ENCODE measurements at regions not wholly inside any gene's neighbourhood (a gene's known extent, or its start where the extent isn't known, plus 50 kb on each side); places are given as distances from the start of the nearest gene placed in this dataset.

GRCh38 chr5:23071682-23072081 lies 218.5 kb upstream of the CDH12 start:
- H3K27ac ChIP-seq = no peak overlapping the region
- TF ChIP-seq CTCF (IDR thresholded peaks at IDR 0.05) = no peak
- TF ChIP-seq ZFX (IDR thresholded peaks at IDR 0.05; ENCODE audit: borderline replicate concordance) = no peak

- no peak for TF ChIP-seq CTCF (IDR thresholded peaks at IDR 0.05)
- TF ChIP-seq ZFX (IDR thresholded peaks at IDR 0.05; ENCODE audit: borderline replicate concordance) = no peak
- no peak overlapping the region for H3K27ac ChIP-seq
Observed at GRCh38 chr5:23064710-23065109, 211.6 kb upstream of the CDH12 start.

GRCh38 chr5:23053846-23054245 lies 200.7 kb upstream of the CDH12 start:
- H3K27ac ChIP-seq = no peak overlapping the region
- TF ChIP-seq ZFX (IDR thresholded peaks at IDR 0.05; ENCODE audit: borderline replicate concordance) = no peak
- no peak for TF ChIP-seq CTCF (IDR thresholded peaks at IDR 0.05)

GRCh38 chr5:23042226-23042625 lies 189.1 kb upstream of the CDH12 start:
- no peak overlapping the region for H3K27ac ChIP-seq

GRCh38 chr5:23035555-23036090 lies 182.5 kb upstream of the CDH12 start:
- H3K27ac ChIP-seq = no peak overlapping the region
- TF ChIP-seq CTCF (IDR thresholded peaks at IDR 0.05) = no peak
- TF ChIP-seq ZFX (IDR thresholded peaks at IDR 0.05; ENCODE audit: borderline replicate concordance) = no peak

More at GRCh38 chr5:23042226-23042625, 189.1 kb upstream of the CDH12 start:
- TF ChIP-seq ZFX (IDR thresholded peaks at IDR 0.05; ENCODE audit: borderline replicate concordance) (no peak), CTCF (IDR thresholded peaks at IDR 0.05) (no peak)

- TF ChIP-seq ZFX (IDR thresholded peaks at IDR 0.05; ENCODE audit: borderline replicate concordance) (no peak), CTCF (IDR thresholded peaks at IDR 0.05) (no peak)
- no peak overlapping the region for H3K27ac ChIP-seq
Observed at GRCh38 chr5:23033864-23034263, 180.7 kb upstream of the CDH12 start.

GRCh38 chr5:23029290-23029689 lies 176.1 kb upstream of the CDH12 start:
- TF ChIP-seq ZFX (IDR thresholded peaks at IDR 0.05; ENCODE audit: borderline replicate concordance) (no peak), CTCF (IDR thresholded peaks at IDR 0.05) (no peak)

More at GRCh38 chr5:23029290-23029689, 176.1 kb upstream of the CDH12 start:
- H3K27ac ChIP-seq = no peak overlapping the region

Data from 22Rv1 (cell line).